ENCODE measurements at regions not wholly inside any gene's neighbourhood (a gene's known extent, or its start where the extent isn't known, plus 50 kb on each side); places are given as distances from the start of the nearest gene placed in this dataset.

DNA sequence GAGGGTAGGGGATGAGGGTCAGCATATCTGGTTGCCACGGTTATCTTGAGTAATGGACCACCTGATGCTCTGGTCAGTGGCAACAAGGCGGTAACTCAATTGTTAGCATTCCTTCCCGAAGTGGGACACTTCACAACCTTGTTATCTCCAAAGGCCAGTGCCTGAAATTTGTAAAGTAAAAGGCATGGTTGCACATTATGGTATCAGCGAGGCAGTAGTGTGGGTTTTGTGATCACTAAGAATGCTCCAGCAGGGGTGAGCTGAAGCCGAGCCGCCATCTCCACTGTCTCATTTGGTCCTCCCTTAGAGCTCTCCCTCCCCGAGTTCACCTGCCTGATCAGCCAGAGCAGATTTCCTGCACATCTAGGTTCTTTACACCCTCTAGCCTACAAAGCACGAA lies 50.5 kb upstream of the LGALSL start:
- no peak for DNase-seq (ENCODE audit: low read depth)

DNA sequence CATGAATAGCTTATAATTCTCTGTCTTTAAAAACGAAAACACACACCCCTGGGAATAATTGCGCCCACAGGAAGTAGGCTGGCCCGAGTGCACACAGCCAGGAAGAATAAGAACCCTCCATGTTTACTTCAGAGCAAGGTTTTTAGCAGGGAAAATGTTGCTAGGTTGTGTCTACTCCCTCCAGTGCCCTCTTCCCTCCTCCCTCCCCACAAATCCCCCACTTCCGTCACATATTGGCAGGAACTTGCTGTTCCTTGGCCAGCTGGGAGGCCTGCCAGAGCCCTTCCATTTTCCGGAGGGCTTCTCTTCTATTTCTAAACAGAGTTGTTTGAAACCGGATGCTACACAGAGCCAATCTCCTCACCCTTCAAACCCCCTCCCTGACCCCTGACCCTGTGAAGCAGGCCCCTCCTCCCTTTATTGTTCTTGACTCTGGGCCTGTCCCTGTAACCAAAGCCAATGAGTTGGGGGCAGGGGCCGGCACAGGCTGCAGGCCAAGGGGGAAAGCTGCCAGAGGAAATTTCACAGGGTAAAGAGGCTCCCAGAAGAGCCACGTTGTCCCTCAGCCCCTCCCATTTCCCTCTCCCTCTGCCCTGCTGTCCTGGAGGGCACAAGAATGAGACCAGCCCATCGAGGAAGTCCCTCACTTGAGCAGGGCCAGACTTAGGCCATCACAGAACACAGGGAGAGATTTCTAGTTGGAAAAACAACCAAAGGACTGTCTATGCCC lies 49.8 kb upstream of the LGALSL start:
- DNase-seq (ENCODE audit: low read depth), result no peak
